Stimulated activated CD4-positive, alpha-beta T cell treated with anti-CD3 and anti-CD28 coated beads, Interleukin-2, amount 100 ng/mL, for 24 hours (primary cell): ENCODE measurements at regions not wholly inside any gene's neighbourhood (a gene's known extent, or its start where the extent isn't known, plus 50 kb on each side); places are given as distances from the start of the nearest gene placed in this dataset.
"Not testable (repeated sequence)": the region's sequence is repeated elsewhere in the genome, so short reads cannot be mapped to it uniquely, and the experiment has no call there.

Experiments
- DNase-seq, 2 donors: peaks; one replicate each; pipeline ENCODE4 v3.0.0-alpha.2; 2020

DNA sequence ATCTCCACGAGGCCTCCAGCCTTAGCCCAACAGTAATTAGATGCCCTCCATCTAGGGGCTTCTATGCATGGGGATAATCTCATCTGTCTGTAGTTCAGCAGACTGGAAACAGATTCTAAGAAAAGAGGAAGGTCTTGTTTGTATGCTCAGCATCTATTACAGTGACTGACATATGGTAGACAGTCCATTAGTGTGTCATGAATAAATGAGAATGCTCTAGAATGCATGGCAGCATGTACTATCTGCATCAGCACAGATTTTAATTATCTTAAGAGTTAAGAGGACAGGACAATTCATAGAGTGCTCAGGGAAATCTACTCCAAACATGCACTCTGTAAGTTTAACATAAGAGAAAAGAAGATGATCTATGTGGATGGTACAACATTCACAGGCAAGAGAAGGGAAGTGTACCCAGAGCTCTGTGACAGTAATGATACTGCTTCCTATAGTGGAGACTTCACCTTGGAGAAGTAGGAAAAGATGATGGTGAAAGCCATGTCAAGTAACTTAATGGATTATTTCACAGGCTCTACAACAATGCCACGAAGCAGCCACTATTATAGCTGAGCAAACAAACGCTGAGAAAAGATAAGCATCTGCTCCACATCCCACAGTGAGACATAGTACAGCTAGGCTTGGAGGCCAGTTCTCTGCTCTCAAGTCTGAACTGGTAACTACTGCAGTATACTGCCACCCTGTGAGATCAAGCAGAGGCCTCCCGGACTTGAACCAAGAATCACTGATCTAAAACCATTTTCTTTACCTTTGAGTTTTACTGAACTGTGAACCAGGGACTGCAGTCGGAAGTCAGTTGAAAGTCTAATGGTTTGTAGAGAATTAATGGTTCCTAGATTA, 309.2 kb upstream of the SPTLC3 start:
- DNase-seq: no peak

DNA sequence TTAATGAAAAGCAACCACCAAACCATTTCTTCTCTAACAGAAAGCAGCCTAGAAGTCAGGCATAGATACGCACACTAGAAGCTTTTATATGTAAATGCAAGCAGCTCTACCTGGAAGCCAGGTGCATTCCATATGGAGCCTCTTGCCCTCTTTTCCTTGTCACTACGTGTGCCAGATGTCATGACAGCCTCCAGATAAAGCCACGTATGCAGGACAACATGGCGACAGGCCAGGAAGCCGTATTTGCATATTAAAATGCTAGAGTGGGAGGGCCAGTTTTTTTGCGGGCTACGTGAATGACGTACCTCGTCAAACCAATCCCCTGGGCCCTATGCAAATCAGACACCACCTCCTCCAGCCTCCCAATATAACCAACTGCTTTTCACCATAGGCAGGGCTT, 308.1 kb upstream of the SPTLC3 start:
- no peak for DNase-seq

DNA sequence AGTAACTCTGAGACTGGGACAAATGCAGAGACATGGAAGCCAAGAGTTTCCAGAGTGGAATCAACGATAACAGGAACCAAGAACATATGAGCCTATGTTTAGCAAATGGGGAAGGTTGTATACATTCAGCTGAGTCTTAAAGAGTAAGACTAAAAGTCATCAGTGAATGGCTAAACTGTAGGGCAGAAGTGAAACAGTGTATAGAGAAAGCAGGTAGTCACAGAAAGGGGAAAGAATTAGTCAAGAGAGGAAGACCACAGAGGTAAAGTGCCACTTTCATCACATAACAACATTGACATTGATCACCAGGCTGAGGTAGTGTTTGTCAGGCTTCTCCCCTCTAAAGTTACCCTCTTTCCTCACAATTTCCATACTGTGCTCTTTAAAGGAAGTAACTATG, 306.5 kb upstream of the SPTLC3 start:
- no peak for DNase-seq

DNA sequence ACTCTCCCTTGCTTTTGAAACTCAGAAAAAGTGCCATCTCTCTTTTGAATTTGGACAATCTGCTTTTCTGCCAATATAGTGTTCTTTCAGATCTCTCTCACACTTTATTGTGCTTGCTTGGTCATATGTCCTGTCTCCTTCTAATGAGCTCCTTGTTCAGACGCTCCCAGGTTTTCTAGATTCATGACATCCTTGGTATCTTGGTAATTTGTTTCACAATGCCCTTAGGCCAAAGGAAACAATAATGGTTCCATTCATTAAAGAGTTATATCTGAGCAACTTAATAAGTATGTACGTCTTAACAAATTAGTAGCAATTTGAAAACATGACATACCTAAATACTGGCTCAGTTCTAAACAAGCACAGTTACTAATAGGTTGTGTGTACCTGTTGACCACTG, 293.4 kb upstream of the SPTLC3 start:
- no peak for DNase-seq

DNA sequence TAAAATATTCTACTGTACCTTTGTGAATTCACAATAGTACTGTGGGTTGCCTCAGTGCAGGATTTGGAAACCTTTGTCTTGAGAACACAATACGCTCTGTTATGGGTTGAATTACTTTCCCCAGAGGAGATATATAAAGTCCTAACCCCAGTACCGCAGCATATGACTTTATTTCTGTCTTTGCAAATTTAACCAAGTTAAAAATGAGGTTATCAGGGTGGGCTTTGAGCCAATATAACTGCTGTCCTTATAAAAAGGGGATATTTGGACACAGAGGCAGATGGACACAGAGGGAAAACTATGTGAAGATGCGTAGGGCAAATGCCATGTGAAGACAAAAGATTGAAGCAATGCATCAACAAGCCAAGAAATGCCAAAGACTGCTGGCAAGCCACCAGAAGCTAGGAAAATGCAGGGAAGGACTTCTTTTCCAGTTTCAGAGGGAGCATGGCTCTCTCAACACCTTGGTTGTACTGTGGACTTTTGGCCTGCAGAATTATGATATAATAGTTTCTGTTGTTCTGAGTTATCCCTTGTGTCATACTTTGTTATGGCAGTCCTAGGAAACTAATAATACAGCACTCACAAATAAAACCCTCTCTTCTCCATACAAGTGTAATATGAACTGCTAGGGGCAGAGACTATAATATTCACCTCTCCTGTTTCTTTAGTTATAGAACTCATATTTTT, 292.6 kb upstream of the SPTLC3 start:
- DNase-seq: no peak

DNA sequence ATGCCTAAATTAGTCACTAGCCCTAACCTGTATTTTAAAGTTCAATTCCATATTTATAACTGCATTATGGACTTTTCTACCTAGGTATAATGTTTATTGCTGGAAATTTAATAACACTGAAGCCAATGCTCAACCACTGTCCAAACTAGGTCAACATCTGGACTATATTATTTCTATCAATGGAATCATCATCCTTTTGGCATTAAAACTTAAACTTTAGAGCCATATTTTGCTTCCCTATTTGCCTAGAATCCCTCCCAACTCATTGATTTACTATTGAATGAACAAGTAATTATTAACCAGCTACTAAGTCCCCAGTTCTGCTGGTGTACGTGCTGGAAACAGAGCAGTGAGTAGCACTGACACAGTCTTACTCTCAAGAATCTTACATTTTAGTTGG, 291.7 kb upstream of the SPTLC3 start:
- DNase-seq: no peak

DNA sequence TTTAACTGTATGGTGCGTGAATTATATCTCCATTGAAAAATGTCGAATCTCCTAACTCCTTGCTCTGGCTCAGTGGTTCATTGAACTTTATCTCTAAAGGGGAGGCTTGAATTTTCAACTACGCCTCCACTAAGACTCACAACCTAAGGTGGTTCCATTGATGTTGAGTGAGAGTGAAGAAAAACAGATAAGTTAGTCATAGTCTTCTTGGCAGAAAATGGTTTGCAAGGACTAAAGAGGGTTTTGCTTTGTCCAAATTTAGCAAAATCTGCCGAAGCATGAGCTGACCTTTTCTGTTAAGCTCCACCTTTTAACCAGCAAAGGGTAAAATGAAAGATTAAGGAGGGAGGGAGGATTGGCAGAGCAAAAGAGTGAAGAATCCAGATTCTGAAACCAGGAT, 290.2 kb upstream of the SPTLC3 start:
- no peak for DNase-seq

DNA sequence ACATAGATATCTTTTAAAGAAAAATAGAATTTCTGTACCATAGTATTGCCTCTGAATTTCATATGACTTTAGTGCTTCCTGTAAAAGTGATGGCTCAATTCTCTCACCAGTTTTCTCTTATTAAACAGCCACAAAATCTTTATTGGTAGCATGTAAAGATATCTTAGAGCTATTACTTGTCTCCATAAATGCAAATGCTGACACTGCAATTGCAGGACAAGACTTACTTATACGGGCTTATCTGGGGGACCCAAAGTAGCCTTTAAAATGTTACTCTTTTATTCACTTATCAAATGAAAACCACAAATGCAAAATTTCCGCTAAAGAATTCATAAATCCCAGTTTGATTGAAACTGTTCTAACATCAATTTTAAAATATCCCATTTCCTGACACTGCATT, 287.1 kb upstream of the SPTLC3 start:
- no peak for DNase-seq

DNA sequence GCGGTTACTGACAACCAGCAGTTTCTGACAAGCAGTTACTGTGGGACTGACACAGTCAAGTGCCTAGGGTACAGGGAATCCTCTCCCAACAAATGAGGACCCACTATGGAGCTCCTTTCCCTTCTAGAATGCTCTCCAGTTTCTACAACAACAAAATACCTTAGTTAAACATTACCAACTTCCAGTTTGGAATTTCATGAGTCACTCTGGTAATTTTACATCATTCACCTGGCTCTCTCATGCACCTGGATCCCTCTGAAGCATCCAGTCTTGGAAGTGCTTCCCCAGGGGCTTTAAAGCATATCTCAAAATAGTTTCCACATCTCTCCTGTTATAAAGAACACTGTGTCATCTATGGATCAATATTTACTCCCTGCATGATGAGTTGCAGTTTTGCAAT, 286.7 kb upstream of the SPTLC3 start:
- DNase-seq: no peak

DNA sequence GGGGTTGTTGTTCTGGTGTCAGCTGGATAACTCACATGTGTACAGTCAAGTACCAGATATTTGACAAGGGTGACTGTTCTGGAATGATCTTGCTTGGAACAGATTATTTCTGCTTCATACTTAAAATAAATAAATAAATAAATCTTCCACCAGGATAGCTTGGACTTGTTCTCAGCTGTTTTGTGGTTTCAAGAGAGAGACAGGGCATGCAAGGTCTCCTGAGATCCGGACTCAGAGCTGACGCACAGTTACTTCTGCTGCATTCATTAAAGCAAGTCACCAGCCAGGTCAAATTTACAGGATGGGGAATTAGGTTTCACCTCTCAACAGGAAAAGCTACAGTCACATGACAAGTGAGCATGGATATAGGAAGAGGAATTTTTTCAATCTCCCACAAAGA, 285.0 kb upstream of the SPTLC3 start:
- DNase-seq: no peak

DNA sequence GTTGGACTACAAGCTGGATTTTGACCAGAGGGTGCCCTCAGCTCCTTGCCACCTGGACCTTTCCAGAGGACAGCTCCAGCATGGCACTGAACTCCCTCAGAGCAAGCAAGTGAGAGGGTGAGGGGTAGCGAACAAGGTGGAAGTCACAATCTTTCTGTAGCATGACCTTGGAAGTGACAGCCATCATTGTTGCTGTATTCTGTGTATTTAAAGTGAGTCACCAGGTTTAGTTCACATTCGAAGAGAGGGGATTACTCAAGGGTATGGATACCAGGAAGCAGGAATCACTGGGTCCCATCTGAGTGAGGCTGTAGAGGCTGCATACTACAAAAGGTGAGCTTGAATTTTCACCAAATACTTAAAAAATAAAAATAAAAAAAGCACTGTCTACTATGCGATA, 280.0 kb upstream of the SPTLC3 start:
- no peak for DNase-seq

DNA sequence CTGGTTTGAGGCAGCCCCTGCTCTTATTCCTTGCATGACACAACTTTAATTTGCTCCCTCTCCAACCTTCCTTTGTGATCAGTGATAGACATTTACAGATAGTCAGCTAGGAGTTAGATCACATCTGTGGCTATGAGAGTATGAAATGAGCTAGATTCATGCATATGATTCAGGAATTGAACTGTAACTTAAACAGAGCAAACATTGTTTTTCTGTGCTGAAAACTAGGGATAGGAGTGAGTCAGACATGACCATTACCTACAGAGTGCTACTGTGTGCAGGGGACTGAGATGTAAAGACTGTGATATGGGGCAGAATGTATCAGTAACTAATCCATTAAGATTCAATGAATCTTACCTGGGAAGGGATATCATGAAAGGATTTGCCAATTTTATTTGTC, 279.4 kb upstream of the SPTLC3 start:
- no peak for DNase-seq

DNA sequence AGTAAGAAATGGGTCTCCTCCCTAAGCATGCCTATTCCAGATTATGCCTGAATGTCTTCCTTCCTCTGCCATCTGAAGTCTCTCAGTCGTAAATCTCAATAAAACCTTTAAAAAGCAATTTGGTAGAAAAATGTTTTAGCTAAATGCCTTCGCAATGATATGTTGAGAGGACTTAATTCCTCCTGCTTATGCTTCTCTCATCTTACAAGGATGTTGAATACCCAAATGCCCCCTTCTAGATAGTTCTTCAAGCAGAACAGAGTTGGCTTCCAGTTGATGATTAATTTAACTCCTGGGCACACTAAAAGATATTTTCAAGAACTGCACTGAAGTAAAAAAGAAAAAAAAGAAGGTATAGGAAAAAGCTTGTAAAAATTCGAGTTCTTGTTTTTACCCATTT, 275.0 kb upstream of the SPTLC3 start:
- DNase-seq: no peak

DNA sequence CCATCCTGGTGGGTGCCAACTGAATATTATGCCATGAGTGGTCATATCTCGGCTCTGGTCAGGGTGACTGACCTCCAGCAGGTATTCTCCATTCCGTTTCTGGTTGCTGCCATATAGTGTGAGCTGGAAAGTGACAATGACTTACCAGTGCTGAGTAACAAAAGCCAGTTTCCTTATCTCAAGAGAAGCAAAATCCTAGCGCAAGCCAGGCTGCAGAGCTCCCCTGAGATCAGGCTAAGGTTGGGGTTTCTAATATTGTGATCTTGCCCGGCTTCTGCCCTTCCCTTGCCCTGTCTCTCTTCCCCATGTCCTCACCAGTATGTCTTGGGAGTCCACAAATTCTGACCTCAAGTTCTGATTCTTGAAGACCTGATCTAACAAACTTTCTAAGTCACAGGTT, 271.3 kb upstream of the SPTLC3 start:
- no peak for DNase-seq

DNA sequence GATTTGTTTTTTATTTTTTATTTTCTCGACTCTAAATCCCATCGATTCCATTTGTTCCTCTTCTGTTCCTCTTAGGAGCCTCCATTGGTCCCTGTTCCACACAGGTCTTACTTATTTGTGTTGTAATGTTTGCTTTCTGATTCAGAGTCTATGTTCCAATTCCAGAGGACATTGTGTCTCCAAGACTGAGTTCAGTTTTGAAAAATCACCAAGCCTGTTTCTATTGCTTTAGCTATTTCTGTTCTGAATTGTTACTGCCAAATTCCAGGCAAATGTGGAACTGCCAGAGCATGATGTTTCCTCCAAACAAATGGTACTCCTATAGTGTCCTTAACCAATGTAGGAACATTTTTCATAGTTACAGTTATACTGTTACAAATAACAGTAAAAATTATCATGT, 270.9 kb upstream of the SPTLC3 start:
- no peak for DNase-seq

DNA sequence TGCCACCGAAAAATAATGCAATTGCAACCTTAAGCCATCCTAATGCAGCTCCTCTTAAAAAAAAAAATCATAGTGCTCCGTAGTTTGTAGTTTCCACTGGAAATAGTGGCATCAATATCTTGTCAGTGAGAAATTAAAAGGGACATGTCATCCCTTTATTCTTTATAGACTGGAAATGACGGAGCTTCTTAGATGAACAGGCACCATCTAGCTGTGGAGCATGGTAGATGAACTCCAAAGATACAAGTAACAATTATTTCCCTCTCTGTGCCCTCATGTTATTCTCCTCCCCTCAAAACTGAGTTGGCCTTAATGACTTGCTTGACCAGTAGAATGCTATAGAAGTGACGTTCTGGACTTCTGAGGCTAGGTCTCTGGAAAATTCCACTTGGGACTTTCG, 268.1 kb upstream of the SPTLC3 start:
- DNase-seq: no peak

DNA sequence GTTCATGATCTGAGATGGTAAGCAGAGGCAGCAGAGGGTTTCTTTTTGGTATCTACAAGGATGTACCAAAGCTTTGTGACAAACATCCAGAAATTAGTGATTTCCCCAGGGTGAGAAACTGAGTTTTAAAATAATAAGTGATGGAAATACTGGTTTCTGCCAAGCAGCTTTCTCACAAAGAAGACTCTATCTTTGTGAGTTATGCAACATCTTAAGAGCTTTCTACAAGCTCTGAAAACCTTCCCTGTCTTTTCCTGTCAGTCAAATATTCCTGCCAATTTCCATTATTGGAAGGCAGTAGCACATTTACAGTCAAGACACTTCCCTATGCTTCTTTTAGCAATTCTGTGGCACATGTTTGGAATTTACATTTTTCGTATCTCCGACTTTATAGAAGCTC, 264.7 kb upstream of the SPTLC3 start:
- DNase-seq: no peak

DNA sequence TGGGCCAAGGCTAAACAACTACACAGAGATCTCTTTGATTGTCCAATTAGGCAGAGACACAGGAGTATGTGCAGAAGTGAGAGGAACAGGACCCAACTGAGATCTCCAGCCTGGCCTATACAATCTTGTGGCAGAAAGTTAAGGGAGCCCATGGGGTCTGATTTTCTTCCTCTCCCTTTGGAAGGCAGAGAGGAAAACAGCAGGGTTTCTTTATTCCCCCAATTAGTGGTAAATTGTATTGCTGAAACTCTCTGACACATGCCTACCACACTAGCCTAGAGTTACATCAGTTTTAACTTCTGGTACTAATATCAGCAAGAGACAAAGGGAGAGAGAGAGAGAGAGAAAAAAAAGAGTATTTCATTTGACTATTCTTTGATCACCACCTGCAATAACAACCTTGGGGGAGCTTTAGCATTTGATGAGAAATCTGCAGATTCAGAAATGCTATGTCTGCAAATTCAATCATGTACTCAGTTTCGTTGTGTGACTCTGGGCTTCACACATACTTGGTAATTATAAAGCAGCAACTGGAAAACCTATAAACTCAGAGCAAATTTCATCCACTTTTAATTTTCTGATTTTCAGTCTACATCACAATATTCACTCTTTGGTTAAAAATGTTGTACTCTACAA, 260.3 kb upstream of the SPTLC3 start:
- DNase-seq: no peak

DNA sequence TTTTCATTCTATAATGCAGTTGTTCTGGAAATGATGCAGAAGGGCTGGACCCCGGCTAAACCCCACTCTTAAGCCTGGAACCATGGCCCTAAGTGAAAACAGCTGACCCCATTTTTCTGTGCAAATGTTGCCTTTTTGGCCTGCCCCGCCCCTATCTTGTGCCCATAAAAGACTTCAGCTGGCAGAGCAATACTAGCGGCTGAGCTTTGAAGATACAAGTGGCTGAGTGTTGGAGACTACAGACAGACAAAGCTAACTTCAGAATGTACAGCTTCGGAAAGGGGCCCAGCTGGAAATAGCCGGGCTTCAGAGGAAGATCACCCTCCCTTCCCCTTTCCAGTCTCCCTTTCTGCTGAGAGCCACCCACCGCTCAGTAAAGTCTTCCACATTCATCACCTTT, 258.6 kb upstream of the SPTLC3 start:
- no peak for DNase-seq

DNA sequence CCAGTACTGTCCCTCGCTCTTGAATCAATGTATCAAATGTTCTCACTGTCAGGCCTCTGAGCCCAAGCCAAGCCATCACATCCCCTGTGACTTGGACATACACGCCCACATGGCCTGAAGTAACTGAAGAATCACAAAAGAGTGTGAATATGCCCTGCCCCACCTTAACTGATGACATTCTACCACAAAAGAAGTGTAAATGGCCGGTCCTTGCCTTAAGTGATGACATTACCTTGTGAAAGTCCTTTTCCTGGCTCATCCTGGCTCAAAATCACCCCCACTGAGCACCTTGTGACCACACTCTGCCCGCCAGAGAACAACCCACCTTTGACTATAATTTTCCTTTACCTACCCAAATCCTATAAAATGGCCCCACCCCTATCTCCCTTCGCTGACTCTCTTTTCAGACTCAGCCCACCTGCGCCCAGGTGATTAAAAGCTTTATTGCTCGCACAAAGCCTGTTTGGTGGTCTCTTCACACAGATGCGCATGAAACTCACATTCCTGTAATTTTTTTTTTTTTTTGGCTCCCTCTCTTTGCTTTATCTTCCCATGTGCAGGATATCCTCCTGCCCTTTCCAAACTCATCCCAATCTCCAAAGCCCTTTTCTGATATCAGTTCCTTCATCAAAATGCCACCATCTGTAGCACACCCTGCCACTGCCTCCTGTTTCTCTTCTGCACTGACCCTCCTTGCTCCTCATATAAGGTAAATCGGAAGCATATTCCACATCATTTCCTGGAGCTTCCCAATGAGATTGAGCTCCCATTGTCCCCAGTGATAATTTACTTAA, 255.7 kb upstream of the SPTLC3 start:
- DNase-seq: not testable (repeated sequence)

DNA sequence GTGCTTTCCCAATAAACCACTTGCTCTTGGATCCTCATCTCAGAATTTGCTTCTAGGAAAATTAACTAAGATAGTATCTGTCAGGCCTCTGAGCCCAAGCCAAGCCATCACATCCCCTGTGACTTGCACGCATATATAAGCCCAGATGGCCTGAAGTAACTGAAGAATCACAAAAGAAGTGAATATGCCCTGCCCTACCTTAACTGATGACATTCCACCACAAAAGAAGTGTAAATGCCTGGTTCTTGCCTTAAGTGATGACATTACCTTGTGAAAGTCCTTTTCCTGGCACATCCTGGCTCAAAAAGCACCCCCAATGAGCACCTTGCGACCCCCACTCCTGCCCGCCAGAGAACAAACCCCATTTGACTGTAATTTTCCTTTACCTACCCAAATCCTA, 255.0 kb upstream of the SPTLC3 start:
- DNase-seq: not testable (repeated sequence)

DNA sequence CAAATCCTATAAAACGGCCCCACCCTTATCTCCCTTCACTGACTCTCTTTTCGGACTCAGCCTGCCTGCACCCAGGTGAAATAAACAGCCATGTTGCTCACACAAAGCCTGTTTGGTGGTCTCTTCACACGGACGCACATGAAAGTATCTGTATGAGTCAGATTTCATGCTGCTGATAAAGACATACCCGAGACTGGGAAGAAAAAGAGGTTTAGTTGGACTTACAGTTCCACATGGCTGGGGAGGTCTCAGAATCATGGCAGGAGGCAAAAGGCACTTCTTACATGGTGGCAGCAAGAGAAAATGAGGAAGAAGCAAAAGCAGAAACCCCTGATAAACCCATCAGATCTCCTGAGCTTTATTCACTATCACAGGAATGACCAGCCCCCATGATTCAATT, 249.3 kb upstream of the SPTLC3 start:
- not testable (repeated sequence) for DNase-seq

DNA sequence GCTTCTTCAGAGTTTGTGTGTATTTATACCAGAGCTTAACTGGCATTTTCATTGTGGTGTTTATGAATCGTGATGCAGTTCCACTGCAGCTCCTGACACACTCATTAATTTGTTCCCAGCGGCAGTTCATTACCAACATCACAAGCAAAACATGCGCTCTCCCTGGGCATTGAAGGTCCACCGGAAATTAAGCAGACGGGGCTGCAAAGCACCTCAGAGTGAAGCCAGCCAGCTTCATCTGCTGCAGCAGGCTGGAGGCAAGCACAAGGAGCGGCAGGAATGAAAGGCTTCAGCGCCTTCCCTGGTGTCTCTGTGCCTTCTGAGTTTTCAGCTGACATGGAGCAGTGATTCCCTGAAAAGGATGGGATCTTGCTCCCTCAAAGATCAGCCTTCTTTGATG, 246.0 kb upstream of the SPTLC3 start:
- DNase-seq: no peak
